ENCODE measurements at regions not wholly inside any gene's neighbourhood (a gene's known extent, or its start where the extent isn't known, plus 50 kb on each side); places are given as distances from the start of the nearest gene placed in this dataset.
A peak's percentile ranks its signal among the peaks of the same experiment; 100 is the strongest.
"Not testable (repeated sequence)": the region's sequence is repeated elsewhere in the genome, so short reads cannot be mapped to it uniquely, and the experiment has no call there.

DNA sequence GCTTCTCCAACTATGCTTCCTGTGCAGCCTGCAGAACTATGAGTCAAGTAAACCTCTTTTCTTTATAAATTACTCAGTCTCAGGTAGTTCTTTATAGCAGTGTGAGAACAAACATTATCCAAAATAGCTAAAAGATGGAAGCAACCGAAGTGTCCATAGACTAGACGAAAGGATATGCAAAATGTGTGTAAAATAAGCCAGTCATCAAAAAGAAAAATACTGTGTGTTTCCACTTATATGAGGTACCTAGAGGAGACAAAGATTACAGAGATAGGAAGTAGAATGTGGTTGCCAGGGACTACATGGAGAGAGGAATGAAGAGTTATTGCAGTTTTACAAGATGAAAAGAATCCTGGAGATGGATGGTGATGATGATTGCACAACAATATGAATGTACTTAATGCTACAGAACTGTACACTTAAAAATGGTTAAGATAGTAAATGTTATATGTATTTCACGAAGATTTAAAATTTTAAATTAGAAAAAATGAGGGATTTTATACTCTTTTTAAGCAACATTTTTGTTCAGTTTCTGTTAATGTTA is 99.3 kb upstream of the FN1 start:
- no peak for DNase-seq (ENCODE audit: low read depth in 1 of 2, low spot score in 1 of 2)
- Histone ChIP-seq H3K27ac (replicated peaks) (no peak overlapping the region), H3K27me3 (ENCODE audit: insufficient read depth, poor library complexity, severe bottlenecking) (no peaks in the 10 kb centered on the region), H3K4me3 (replicated peaks; ENCODE audit: insufficient read depth, low read length) (no peak overlapping the region)
- TF ChIP-seq SPI1 (IDR thresholded peaks at IDR 0.05; ENCODE audit: borderline replicate concordance, low read depth) (no peak), POLR2AphosphoS5 (IDR thresholded peaks at IDR 0.05; ENCODE audit: low read depth) (no peak), GABPA (IDR thresholded peaks at IDR 0.05; ENCODE audit: low read depth) (no peak)
- TF ChIP-seq, protein P1, sequence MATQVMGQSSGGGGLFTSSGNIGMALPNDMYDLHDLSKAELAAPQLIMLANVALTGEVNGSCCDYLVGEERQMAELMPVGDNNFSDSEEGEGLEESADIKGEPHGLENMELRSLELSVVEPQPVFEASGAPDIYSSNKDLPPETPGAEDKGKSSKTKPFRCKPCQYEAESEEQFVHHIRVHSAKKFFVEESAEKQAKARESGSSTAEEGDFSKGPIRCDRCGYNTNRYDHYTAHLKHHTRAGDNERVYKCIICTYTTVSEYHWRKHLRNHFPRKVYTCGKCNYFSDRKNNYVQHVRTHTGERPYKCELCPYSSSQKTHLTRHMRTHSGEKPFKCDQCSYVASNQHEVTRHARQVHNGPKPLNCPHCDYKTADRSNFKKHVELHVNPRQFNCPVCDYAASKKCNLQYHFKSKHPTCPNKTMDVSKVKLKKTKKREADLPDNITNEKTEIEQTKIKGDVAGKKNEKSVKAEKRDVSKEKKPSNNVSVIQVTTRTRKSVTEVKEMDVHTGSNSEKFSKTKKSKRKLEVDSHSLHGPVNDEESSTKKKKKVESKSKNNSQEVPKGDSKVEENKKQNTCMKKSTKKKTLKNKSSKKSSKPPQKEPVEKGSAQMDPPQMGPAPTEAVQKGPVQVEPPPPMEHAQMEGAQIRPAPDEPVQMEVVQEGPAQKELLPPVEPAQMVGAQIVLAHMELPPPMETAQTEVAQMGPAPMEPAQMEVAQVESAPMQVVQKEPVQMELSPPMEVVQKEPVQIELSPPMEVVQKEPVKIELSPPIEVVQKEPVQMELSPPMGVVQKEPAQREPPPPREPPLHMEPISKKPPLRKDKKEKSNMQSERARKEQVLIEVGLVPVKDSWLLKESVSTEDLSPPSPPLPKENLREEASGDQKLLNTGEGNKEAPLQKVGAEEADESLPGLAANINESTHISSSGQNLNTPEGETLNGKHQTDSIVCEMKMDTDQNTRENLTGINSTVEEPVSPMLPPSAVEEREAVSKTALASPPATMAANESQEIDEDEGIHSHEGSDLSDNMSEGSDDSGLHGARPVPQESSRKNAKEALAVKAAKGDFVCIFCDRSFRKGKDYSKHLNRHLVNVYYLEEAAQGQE (IDR thresholded peaks at IDR 0.05; ENCODE audit: insufficient replicate concordance, low read depth), result no peak
- TF ChIP-seq, protein P2, sequence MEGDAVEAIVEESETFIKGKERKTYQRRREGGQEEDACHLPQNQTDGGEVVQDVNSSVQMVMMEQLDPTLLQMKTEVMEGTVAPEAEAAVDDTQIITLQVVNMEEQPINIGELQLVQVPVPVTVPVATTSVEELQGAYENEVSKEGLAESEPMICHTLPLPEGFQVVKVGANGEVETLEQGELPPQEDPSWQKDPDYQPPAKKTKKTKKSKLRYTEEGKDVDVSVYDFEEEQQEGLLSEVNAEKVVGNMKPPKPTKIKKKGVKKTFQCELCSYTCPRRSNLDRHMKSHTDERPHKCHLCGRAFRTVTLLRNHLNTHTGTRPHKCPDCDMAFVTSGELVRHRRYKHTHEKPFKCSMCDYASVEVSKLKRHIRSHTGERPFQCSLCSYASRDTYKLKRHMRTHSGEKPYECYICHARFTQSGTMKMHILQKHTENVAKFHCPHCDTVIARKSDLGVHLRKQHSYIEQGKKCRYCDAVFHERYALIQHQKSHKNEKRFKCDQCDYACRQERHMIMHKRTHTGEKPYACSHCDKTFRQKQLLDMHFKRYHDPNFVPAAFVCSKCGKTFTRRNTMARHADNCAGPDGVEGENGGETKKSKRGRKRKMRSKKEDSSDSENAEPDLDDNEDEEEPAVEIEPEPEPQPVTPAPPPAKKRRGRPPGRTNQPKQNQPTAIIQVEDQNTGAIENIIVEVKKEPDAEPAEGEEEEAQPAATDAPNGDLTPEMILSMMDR (IDR thresholded peaks at IDR 0.05; ENCODE audit: insufficient read depth, low read length), result no peak

DNA sequence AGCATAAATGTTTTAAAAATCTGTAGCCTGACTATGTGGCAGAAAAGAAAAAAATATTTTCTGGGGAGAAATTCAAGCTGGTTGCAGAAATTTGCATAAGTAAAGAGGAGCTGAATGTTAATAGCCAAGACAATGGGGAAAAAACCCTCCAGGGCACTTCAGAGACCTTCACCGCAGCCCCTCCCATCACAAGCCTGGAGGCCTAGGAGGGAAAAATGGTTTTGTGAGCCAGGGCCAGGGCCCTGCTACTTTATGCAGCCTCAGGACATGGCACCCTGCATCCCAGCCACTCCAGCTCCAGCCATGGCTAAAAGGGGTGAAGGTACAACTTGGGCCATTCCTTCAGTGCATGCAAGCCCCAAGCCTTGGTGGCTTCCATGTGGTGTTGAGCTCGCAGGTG is 97.8 kb upstream of the FN1 start:
- H3K27me3 ChIP-seq (ENCODE audit: insufficient read depth, poor library complexity, severe bottlenecking); H3K27ac ChIP-seq (replicated peaks); DNase-seq (ENCODE audit: low read depth in 1 of 2, low spot score in 1 of 2); H3K4me3 ChIP-seq (replicated peaks; ENCODE audit: insufficient read depth, low read length): not testable (repeated sequence)

DNA sequence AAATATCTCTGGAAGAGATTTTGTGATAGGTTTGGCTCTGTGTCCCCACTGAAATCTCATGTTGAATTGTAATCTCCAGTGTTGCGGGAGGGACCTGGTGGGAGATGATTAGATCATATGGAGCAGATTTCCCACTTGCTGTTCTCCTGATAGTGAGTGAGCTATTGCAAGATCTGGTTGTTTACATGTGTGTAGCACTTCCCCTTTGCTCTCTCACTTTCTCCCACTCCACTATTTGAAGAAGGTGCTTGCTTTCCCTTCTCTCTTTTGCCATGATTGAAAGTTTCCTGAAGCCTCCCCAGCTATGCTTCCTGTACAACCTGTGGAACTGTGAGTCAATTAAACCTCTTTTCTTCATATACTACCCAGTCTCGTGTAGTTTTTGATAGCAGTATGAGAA is 97.0 kb upstream of the FN1 start:
- no peak overlapping the region for H3K27ac ChIP-seq (replicated peaks)
- DNase-seq (ENCODE audit: low read depth in 1 of 2, low spot score in 1 of 2), result no peak
- TF ChIP-seq POLR2AphosphoS5 (IDR thresholded peaks at IDR 0.05; ENCODE audit: low read depth) (no peak), SPI1 (IDR thresholded peaks at IDR 0.05; ENCODE audit: borderline replicate concordance, low read depth) (peak; percentile 83)
- TF ChIP-seq, protein P2 (IDR thresholded peaks at IDR 0.05; ENCODE audit: insufficient read depth, low read length), result no peak
- no peaks in the 10 kb centered on the region for H3K27me3 ChIP-seq (ENCODE audit: insufficient read depth, poor library complexity, severe bottlenecking)
- H3K4me3 ChIP-seq (replicated peaks; ENCODE audit: insufficient read depth, low read length), result no peak overlapping the region

DNA sequence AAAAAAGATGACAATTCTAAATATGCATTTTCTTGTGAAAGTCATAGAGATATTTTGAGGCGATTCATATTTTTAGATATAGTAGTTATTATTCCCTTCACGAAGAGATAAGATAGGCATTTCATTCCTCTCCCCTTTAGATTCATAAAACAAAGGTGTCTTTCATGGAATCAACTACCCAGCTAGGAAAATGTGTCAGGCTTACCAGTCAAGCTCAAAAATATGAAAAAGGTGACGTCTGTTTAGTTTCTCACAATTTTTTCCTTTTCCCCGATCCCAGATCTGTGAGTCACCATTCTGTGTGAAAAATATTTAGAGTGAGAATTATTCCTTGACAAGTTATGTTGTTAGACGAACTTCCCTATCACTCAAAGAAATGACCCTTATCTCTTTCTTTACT is 95.4 kb upstream of the FN1 start:
- DNase-seq (ENCODE audit: low read depth in 1 of 2, low spot score in 1 of 2), result no peak
- no peak overlapping the region for H3K4me3 ChIP-seq (replicated peaks; ENCODE audit: insufficient read depth, low read length)
- no peaks in the 10 kb centered on the region for H3K27me3 ChIP-seq (ENCODE audit: insufficient read depth, poor library complexity, severe bottlenecking)
- H3K27ac ChIP-seq (replicated peaks), result no peak overlapping the region
- TF ChIP-seq, protein P1 (IDR thresholded peaks at IDR 0.05; ENCODE audit: insufficient replicate concordance, low read depth), result no peak
- TF ChIP-seq GABPA (IDR thresholded peaks at IDR 0.05; ENCODE audit: low read depth) (no peak), SPI1 (IDR thresholded peaks at IDR 0.05; ENCODE audit: borderline replicate concordance, low read depth) (no peak), POLR2AphosphoS5 (IDR thresholded peaks at IDR 0.05; ENCODE audit: low read depth) (no peak)
- TF ChIP-seq, protein P2 (IDR thresholded peaks at IDR 0.05; ENCODE audit: insufficient read depth, low read length), result no peak

All from HL-60 (cell line).